Femur (tissue), 1 donor: ENCODE measurements at regions not wholly inside any gene's neighbourhood (a gene's known extent, or its start where the extent isn't known, plus 50 kb on each side); places are given as distances from the start of the nearest gene placed in this dataset.
A peak's percentile ranks its signal among the peaks of the same experiment; 100 is the strongest.

Experiments used
- DNase-seq: peaks from one replicate; pipeline ENCODE4 v3.0.0-alpha.2; 2017

DNA sequence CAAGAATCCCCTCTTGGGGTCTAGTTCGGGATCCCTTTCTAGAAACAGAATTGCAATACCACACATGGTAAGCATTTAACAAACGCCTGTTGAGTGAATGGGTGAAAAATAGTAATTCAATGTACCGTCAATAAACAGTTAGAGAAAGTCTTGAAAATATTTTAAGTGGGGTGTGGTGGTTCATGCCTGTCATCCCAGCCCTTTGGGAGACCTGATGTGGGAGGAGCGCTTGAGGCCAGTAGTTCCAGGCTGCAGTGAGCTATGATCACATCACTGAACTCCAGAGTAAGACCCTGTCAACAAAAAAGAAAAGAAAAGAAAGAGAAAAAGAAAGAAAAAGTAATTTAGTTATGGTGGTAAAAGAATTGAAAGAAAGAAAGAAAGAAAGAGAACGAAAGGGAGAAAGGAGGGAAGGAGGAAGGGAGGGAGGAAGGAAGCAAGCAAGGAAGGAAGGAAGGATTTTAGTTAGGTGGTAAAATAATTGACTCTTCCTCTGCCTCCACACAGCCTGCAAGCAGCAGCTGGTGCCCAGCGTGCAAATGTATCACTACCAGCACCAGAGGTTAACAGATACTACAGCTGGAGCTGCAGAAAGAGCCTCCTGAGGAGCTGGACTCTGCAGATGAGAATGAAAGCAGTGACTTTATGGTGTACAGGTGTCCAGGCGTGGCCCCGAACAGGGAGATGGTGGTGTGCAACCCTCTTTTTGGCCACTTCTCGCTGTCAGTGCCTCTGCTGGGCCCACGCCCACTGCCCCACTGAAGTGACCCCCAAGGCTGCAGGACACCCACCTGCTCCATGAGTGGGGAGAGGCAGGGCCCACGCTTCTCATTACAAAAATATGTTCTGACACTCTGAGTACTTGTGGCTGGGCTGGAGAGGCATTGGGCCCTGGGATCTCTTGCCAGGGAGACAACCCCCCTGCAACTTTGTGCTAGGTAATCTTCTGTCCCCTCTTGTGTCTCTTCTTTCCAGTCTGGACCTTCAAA is 135.4 kb downstream of the BAMBI start:
- DNase-seq = no peak

DNA sequence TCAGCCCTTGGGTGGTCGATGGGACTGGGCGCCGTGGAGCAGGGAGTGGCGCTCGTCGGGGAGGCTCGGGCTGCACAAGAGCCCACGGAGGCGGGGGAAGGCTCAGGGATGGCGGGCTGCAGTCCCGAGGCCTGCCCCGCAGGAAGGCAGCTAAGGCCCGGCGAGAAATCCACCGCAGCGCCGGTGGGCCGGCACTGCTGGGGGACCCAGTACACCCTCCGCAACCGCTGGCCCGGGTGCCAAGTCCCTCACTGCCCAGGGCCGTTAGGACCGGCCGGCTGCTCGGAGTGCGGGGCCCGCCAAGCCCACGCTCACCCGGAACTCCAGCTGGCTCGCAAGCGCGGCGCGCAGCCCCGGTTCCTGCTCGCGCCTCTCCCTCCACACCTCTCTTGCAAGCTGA is 138.4 kb downstream of the BAMBI start:
- DNase-seq = no peak

GRCh38 chr10:28822719-28823464 is 145.6 kb downstream of the BAMBI start:
- no peak for DNase-seq

GRCh38 chr10:28823501-28824075 is 146.3 kb downstream of the BAMBI start:
- no peak for DNase-seq

- DNase-seq = no peak
These were observed 156.0 kb downstream of the BAMBI start for GRCh38 chr10:28833313-28833712.

DNA sequence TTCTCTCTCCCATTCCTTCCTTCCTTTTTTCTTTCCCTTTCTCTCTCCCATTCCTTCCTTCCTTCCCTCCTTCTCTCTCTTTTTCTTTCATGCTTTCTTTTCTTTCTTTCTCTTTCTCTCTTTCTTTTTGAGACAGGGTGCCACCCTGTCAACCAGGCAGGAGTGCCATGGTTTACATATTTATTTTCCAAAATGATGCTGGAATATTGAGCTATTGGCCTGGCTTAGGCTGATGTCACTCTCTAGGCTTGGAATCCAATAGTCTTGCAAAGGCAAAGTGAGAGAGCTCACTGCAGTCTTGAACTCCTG is 159.1 kb downstream of the BAMBI start:
- DNase-seq = no peak

- DNase-seq = no peak
These were observed 160.5 kb downstream of the BAMBI start for GRCh38 chr10:28837613-28838390.

- no peak for DNase-seq
These were observed 161.6 kb downstream of the BAMBI start for GRCh38 chr10:28838908-28839307.

GRCh38 chr10:28839600-28840007 is 162.3 kb downstream of the BAMBI start:
- DNase-seq = peak; percentile 31

GRCh38 chr10:28840202-28840601 is 162.9 kb downstream of the BAMBI start:
- DNase-seq = no peak

DNA sequence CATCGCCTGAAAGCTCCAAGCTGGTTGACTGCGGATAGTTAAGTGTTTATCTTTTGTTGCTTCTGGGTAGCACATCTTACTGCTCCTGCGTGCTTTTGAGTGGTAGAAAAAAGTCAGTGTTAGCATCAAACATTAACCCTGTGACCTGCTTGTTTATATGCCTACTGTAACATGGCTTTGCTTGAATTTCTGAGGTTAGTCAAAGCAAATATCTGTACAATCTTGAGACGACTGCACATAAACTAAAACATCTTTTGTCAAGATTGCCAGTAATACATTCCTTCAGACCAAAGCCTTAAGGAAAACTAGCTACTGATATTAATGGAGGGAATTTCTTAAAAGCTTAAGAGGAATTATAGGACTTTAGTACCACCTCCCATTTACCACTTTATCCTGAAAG is 163.7 kb downstream of the BAMBI start:
- DNase-seq = no peak

- no peak for DNase-seq
These were observed 164.3 kb downstream of the BAMBI start for GRCh38 chr10:28841625-28842024.

DNA sequence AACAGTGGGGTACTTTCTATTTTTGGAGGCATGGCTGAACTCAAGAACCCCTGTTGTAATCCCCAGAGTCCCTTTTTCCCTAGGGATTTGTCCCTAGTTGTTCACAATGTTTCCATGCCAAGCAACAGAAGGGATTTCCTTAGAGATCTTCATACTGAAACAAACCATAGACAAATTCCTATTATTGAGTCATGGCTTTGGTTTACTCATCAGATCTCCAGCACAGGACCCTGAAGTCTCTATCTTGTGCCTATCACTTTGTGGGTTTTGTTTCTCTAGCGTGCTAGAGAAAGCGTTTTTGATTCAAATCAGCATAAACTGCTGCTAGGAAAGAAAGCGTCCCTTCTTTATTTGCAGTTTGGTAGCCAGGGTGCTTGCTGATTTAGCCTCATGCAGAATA is 165.0 kb downstream of the BAMBI start:
- no peak for DNase-seq

- DNase-seq = no peak
These were observed 167.8 kb downstream of the BAMBI start for GRCh38 chr10:28845009-28845682.

DNA sequence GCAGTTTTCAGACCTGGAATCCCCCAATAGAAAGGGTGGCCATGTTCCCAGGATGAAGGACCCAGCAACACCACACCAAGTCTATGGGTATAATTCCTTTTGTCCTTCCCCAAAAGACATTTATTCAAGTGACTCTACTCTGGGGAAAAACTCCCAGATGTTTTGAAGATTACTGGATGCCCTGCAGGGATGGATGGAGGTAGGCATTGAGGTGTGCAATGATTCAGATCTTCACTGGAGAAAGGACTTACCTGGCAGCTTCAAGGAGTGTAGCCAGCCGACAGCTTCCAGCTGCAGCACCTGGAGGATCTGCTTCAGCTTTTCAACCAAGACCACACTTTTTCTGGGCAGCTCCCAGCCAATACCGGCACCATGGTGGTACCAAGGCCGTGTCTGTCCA is 172.0 kb downstream of the BAMBI start:
- no peak for DNase-seq

DNA sequence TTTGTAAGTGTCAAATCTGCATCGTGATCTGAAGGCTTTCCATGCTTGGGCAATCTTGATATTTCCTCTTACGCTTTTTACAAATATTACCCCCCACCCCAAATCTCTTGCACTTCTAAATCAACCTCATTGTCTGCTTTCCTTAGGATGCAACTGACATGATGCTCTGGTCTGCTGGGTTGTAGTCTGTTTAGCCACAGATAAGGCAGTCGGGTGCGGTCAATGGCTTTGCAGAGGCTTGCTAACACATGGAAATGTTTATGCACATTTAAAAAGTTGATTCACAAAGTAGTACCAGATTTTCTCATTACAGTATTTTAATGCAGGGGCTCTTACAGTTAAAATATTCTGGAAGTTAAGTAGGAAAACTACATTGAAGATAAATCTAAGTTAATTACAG is 172.5 kb downstream of the BAMBI start:
- no peak for DNase-seq

DNA sequence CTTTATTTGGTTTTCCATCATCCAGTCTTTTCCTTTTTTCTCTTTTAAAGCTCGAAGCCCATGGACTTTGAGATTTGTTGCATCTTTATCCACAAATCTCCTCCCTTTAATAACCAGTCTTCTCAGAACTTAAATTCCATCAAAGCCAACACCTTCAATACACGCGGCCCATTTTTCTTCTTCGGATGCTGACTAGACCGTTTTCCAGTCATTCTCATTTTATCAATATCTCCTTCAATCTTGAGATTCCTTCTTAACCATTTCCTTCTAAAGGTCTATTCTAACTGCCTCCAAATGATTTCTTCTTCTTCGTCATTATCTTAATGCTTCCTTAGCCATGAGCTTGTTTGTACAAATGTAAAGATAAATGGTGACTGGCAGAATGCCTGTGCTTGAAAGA is 173.5 kb downstream of the BAMBI start:
- no peak for DNase-seq

DNA sequence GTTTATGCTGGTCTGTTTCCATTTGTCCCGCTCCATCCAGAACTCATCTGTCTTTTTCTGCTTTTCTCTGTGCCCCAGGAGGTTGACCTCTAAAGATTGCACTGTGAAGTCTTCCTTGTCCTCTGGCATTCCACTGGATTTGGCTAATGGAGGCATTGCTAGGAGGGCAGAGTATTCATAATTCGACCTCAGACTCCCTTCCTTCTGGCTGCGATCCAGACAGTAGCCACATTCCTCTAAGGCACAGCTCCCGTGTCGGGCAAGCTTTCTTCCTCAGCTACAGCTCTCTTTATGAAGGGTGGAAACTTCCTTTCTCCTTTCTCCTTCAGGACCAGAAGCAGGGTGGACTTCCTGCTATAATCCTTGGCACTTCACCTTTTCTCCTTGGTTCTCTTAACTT is 175.9 kb downstream of the BAMBI start:
- DNase-seq = peak; percentile 41

DNA sequence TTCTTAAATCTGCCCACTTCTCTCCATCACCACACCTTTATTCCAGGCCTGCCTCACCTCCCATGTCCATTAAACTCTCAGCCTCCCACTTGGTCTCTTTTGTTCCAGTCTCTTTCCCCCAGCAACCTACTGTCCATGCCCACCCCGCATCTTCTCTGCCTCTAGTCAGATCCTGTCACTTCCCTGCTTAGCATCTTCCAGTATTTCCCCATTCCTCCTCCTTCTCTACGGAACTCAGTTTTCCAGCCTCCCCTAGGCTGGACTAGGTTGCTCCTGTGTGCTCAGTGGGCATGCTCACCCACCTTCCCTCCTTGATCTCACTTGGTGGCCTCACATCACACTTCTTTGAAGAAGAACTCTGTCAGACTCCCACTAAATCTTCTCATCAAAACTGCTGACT is 179.8 kb downstream of the BAMBI start:
- no peak for DNase-seq

DNA sequence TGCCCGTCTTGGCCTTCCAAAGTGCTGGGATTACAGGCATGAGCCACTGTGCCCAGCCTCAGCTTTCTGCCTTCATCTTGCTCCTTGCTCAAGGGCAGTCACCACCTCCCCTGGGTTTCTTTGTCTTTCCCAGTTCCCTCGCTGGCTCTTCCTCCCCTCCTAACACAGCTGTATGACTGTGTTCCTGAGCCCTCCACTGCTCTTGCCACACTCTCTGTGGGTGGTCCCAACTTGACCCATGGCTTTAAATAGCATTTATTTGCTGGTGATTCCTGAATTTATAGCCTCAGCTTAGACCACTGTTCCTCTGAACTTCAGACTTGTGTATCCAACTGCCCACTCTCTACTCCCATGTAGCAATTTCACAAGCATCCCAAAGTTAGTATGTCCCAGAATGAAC is 181.3 kb downstream of the BAMBI start:
- DNase-seq = no peak

DNA sequence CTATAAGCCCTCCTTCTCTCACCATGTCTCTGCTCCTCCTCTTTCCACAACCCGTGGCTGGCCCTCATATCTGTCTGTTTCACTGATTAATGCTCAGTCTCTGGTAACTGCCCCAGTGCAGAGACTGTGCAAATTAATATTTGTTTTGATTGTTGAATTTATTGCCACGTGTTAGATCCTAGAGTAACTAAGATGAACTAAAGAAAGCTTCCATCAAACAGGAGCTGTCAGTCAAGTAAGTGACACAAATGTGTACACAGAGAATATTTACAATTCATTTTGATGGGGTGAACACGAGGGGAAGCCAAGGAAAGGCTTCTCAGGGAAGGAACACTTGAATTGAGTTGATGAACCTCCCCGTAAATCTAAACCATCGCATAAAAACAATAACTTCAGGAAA is 182.5 kb downstream of the BAMBI start:
- DNase-seq = no peak

GRCh38 chr10:28862219-28862618 is 184.9 kb downstream of the BAMBI start:
- no peak for DNase-seq
